ENCODE measurements at regions not wholly inside any gene's neighbourhood (a gene's known extent, or its start where the extent isn't known, plus 50 kb on each side); places are given as distances from the start of the nearest gene placed in this dataset.
A peak's percentile ranks its signal among the peaks of the same experiment; 100 is the strongest.
"Not testable (repeated sequence)": the region's sequence is repeated elsewhere in the genome, so short reads cannot be mapped to it uniquely, and the experiment has no call there.

- no peaks in the 10 kb centered on the region for H3K36me3 ChIP-seq (ENCODE audit: control insufficient read depth, insufficient read depth, low read length, severe bottlenecking)
- no peak overlapping the region for H3K4me3 ChIP-seq (ENCODE audit: low read length)
- peaks cover 3% of the 10 kb centered on the region for H3K27me3 ChIP-seq (replicated peaks; ENCODE audit: control insufficient read depth, insufficient read depth, low read length)
- no peak overlapping the region for H3K9ac ChIP-seq (ENCODE audit: low read length)
- no peaks in the 10 kb centered on the region for H3K4me1 ChIP-seq (ENCODE audit: control insufficient read depth, insufficient read depth, low read length)
- peaks cover 9% of the 10 kb centered on the region for H3K9me3 ChIP-seq (ENCODE audit: control insufficient read depth, low read length)
- DNase-seq (ENCODE audit: low read depth), result no peak
Measured at GRCh38 chr12:9332564-9332963, 124.4 kb upstream of the PZP start.

- H3K4me3 ChIP-seq (ENCODE audit: low read length), result no peak overlapping the region
- no peak overlapping the region for H3K9ac ChIP-seq (ENCODE audit: low read length)
- no peaks in the 10 kb centered on the region for H3K36me3 ChIP-seq (ENCODE audit: control insufficient read depth, insufficient read depth, low read length, severe bottlenecking)
- no peaks in the 10 kb centered on the region for H3K4me1 ChIP-seq (ENCODE audit: control insufficient read depth, insufficient read depth, low read length)
- DNase-seq (ENCODE audit: low read depth), result peak; percentile 77
- peaks cover 3% of the 10 kb centered on the region for H3K27me3 ChIP-seq (replicated peaks; ENCODE audit: control insufficient read depth, insufficient read depth, low read length)
- peaks cover 6% of the 10 kb centered on the region for H3K9me3 ChIP-seq (ENCODE audit: control insufficient read depth, low read length)
Measured at GRCh38 chr12:9331218-9331626, 123.0 kb upstream of the PZP start.

DNA sequence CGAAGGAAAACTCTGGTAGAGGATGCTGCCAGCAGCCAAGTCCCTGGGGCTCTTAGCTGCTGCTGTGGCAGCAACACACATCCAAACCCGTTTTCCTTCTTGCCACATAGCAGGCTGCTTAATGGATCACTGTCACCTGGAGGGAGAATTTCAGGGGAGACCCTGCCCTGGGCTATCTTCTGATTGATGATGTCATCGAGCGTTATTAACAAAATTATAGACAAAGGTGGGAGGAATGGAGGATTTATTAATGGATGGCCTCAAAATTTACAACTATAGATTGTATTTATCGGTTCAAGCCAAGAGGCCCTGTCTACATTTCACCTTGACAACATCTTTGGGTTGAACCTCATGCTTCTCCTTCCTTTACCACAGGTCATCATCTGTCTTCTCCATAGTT lies 120.8 kb upstream of the PZP start:
- H3K9me3 ChIP-seq (ENCODE audit: control insufficient read depth, low read length), result no peaks in the 10 kb centered on the region
- no peak overlapping the region for H3K9ac ChIP-seq (ENCODE audit: low read length)
- DNase-seq (ENCODE audit: low read depth), result no peak
- H3K27me3 ChIP-seq (replicated peaks; ENCODE audit: control insufficient read depth, insufficient read depth, low read length), result peaks cover 12% of the 10 kb centered on the region
- no peak overlapping the region for H3K4me3 ChIP-seq (ENCODE audit: low read length)
- peaks cover 2% of the 10 kb centered on the region for H3K4me1 ChIP-seq (ENCODE audit: control insufficient read depth, insufficient read depth, low read length)
- no peaks in the 10 kb centered on the region for H3K36me3 ChIP-seq (ENCODE audit: control insufficient read depth, insufficient read depth, low read length, severe bottlenecking)

- H3K4me3 ChIP-seq (ENCODE audit: low read length), result no peak overlapping the region
- H3K9ac ChIP-seq (ENCODE audit: low read length), result no peak overlapping the region
- H3K4me1 ChIP-seq (ENCODE audit: control insufficient read depth, insufficient read depth, low read length), result peaks cover 2% of the 10 kb centered on the region
- no peaks in the 10 kb centered on the region for H3K9me3 ChIP-seq (ENCODE audit: control insufficient read depth, low read length)
- H3K27me3 ChIP-seq (replicated peaks; ENCODE audit: control insufficient read depth, insufficient read depth, low read length), result peaks cover 19% of the 10 kb centered on the region
- H3K36me3 ChIP-seq (ENCODE audit: control insufficient read depth, insufficient read depth, low read length, severe bottlenecking), result no peaks in the 10 kb centered on the region
- no peak for DNase-seq (ENCODE audit: low read depth)
Measured at GRCh38 chr12:9328065-9328464, 119.9 kb upstream of the PZP start.

- Histone ChIP-seq H3K36me3 (ENCODE audit: control insufficient read depth, insufficient read depth, low read length, severe bottlenecking) (no peaks in the 10 kb centered on the region), H3K27me3 (replicated peaks; ENCODE audit: control insufficient read depth, insufficient read depth, low read length) (peaks cover 19% of the 10 kb centered on the region), H3K4me3 (ENCODE audit: low read length) (no peak overlapping the region), H3K4me1 (ENCODE audit: control insufficient read depth, insufficient read depth, low read length) (peaks cover 2% of the 10 kb centered on the region), H3K9ac (ENCODE audit: low read length) (no peak overlapping the region), H3K9me3 (ENCODE audit: control insufficient read depth, low read length) (no peaks in the 10 kb centered on the region)
- no peak for DNase-seq (ENCODE audit: low read depth)
Measured at GRCh38 chr12:9327320-9327719, 119.1 kb upstream of the PZP start.

DNA sequence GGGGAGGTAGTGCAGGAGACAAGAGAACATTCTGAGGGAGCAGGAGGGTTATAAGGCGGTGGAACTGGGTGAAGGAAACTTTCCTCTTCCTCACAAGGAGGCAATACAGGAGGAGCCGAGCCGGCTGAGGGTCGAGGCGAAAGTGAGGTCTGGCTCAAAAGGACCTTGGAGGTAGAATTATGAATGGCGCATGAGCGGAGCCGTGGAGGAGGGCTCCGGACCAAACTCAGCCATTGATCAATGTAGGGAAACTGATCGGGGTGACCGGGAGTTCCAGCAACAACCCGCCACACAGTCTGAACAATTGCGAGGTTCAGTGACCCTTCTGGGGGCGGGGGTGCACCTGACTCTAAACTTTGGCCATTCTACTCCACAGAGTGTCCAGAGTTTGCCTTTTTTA lies 118.7 kb upstream of the PZP start:
- peaks cover 19% of the 10 kb centered on the region for H3K27me3 ChIP-seq (replicated peaks; ENCODE audit: control insufficient read depth, insufficient read depth, low read length)
- not testable (repeated sequence) for H3K9me3 ChIP-seq (ENCODE audit: control insufficient read depth, low read length); H3K9ac ChIP-seq (ENCODE audit: low read length); DNase-seq (ENCODE audit: low read depth); H3K4me1 ChIP-seq (ENCODE audit: control insufficient read depth, insufficient read depth, low read length); H3K4me3 ChIP-seq (ENCODE audit: low read length); H3K36me3 ChIP-seq (ENCODE audit: control insufficient read depth, insufficient read depth, low read length, severe bottlenecking)

DNA sequence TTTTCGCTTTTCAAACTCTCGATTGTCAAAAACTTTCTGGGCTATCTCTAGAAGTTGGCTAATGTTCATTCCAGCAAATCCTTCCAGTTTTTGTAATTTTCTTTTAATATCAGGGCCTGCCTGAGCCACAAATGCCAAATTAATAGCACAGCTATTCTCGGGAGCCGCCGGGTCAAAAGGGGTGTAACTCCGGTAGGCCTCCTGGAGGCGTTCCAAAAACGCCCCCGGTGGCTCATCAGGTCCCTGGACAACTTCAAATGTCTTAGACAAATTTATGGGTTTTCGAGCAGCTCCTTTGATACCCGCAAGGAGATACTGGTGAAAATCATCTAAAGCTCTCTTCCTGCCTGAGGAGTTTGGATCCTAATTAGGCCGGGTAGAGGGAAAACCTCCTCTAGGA lies 117.9 kb upstream of the PZP start:
- Histone ChIP-seq H3K9ac (ENCODE audit: low read length) (no peak overlapping the region), H3K36me3 (ENCODE audit: control insufficient read depth, insufficient read depth, low read length, severe bottlenecking) (no peaks in the 10 kb centered on the region), H3K4me1 (ENCODE audit: control insufficient read depth, insufficient read depth, low read length) (peaks cover 2% of the 10 kb centered on the region), H3K9me3 (ENCODE audit: control insufficient read depth, low read length) (no peaks in the 10 kb centered on the region), H3K27me3 (replicated peaks; ENCODE audit: control insufficient read depth, insufficient read depth, low read length) (peaks cover 19% of the 10 kb centered on the region), H3K4me3 (ENCODE audit: low read length) (peak overlapping the region; percentile 33)
- no peak for DNase-seq (ENCODE audit: low read depth)

- peaks cover 2% of the 10 kb centered on the region for H3K4me1 ChIP-seq (ENCODE audit: control insufficient read depth, insufficient read depth, low read length)
- DNase-seq (ENCODE audit: low read depth), result no peak
- no peaks in the 10 kb centered on the region for H3K36me3 ChIP-seq (ENCODE audit: control insufficient read depth, insufficient read depth, low read length, severe bottlenecking)
- H3K4me3 ChIP-seq (ENCODE audit: low read length), result peak overlapping the region; percentile 33
- H3K9ac ChIP-seq (ENCODE audit: low read length), result no peak overlapping the region
- peaks cover 19% of the 10 kb centered on the region for H3K27me3 ChIP-seq (replicated peaks; ENCODE audit: control insufficient read depth, insufficient read depth, low read length)
- no peaks in the 10 kb centered on the region for H3K9me3 ChIP-seq (ENCODE audit: control insufficient read depth, low read length)
Measured at GRCh38 chr12:9325471-9325870, 117.3 kb upstream of the PZP start.

- DNase-seq (ENCODE audit: low read depth), result no peak
- H3K36me3 ChIP-seq (ENCODE audit: control insufficient read depth, insufficient read depth, low read length, severe bottlenecking), result no peaks in the 10 kb centered on the region
- H3K9ac ChIP-seq (ENCODE audit: low read length), result no peak overlapping the region
- H3K27me3 ChIP-seq (replicated peaks; ENCODE audit: control insufficient read depth, insufficient read depth, low read length), result peaks cover 19% of the 10 kb centered on the region
- no peak overlapping the region for H3K4me3 ChIP-seq (ENCODE audit: low read length)
- no peaks in the 10 kb centered on the region for H3K9me3 ChIP-seq (ENCODE audit: control insufficient read depth, low read length)
- peaks cover 2% of the 10 kb centered on the region for H3K4me1 ChIP-seq (ENCODE audit: control insufficient read depth, insufficient read depth, low read length)
Measured at GRCh38 chr12:9324782-9325181, 116.6 kb upstream of the PZP start.

DNA sequence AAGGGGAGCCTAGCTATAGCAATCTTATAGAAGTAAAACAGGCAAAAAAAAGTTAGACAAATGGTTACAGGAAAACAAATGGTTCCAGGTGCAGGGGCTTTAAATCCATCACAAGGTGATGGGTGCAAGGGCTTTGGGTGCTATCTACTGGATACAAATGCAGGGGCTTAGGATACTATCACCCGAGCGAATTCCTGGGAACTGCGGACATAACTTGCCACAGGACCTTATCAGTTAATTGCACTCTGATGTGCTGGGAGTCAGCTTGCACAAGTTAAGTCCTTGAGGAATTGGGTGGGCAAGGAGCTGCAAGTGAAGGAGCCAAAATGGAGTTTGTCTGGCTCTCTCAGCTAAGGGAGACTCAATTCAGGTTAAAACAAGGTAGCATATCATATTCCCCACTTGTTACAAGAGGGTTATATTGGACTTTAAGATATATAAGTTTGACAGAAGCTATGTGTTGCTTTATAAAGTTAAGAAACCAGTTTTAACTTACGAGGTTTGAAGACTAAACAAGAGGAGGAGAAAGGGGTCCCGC lies 115.0 kb upstream of the PZP start:
- peaks cover 2% of the 10 kb centered on the region for H3K4me1 ChIP-seq (ENCODE audit: control insufficient read depth, insufficient read depth, low read length)
- no peak for DNase-seq (ENCODE audit: low read depth)
- no peaks in the 10 kb centered on the region for H3K36me3 ChIP-seq (ENCODE audit: control insufficient read depth, insufficient read depth, low read length, severe bottlenecking)
- H3K27me3 ChIP-seq (replicated peaks; ENCODE audit: control insufficient read depth, insufficient read depth, low read length), result peaks cover 19% of the 10 kb centered on the region
- no peak overlapping the region for H3K4me3 ChIP-seq (ENCODE audit: low read length)
- no peak overlapping the region for H3K9ac ChIP-seq (ENCODE audit: low read length)
- no peaks in the 10 kb centered on the region for H3K9me3 ChIP-seq (ENCODE audit: control insufficient read depth, low read length)

- no peak for DNase-seq (ENCODE audit: low read depth)
- no peak overlapping the region for H3K4me3 ChIP-seq (ENCODE audit: low read length)
- H3K27me3 ChIP-seq (replicated peaks; ENCODE audit: control insufficient read depth, insufficient read depth, low read length), result peaks cover 11% of the 10 kb centered on the region
- no peaks in the 10 kb centered on the region for H3K4me1 ChIP-seq (ENCODE audit: control insufficient read depth, insufficient read depth, low read length)
- H3K9me3 ChIP-seq (ENCODE audit: control insufficient read depth, low read length), result no peaks in the 10 kb centered on the region
- H3K36me3 ChIP-seq (ENCODE audit: control insufficient read depth, insufficient read depth, low read length, severe bottlenecking), result no peaks in the 10 kb centered on the region
- H3K9ac ChIP-seq (ENCODE audit: low read length), result no peak overlapping the region
Measured at GRCh38 chr12:9319842-9320173, 111.6 kb upstream of the PZP start.

DNA sequence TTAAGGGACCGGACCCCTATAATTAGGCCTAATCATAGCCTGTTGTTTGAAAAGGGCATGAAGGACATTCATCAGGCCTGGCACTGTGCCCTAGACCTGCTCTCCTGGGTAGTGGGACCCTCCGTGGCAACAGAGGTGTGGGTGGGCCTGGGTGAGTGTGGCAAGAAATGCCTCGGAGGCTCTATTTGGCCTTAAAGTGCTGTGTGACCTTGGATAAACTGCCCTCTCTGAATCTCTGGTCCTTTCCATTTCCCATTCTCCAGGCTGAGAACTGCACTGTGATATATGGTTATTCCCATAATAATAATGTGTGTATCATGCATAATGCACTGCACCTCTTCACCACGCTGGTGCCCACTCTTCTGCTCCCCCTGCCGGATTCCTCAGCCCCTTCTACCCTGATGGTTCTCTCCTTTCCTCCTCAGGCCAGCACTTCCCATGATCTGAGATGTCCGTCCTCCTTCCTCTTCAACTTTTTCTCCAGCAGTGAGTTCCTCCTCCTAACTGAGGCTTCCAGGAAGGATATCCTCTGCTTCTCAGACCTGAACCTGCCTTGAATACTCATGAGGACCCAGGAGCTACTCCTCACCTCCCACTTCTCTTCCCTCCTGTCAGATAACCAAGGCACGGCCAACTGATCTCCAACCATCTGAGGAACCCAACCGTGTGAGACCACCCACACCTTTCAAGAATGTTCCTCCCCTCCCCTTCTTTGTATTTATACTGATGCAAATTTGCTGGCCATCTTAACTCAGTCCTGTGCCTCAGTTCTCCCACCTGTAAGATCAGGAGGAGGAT lies 111.0 kb upstream of the PZP start:
- no peak for DNase-seq (ENCODE audit: low read depth)

More for the DNA sequence above, 111.0 kb upstream of the PZP start:
- Histone ChIP-seq H3K27me3 (replicated peaks; ENCODE audit: control insufficient read depth, insufficient read depth, low read length) (peaks cover 7% of the 10 kb centered on the region), H3K9me3 (ENCODE audit: control insufficient read depth, low read length) (no peaks in the 10 kb centered on the region), H3K4me1 (ENCODE audit: control insufficient read depth, insufficient read depth, low read length) (no peaks in the 10 kb centered on the region), H3K36me3 (ENCODE audit: control insufficient read depth, insufficient read depth, low read length, severe bottlenecking) (no peaks in the 10 kb centered on the region), H3K4me3 (ENCODE audit: low read length) (no peak overlapping the region), H3K9ac (ENCODE audit: low read length) (no peak overlapping the region)
